Activated CD8-positive, alpha-beta memory T cell treated with anti-CD3 and anti-CD28 coated beads, Interleukin-2, amount 50 U/mL, for 1 hour (primary cell): ENCODE measurements at regions not wholly inside any gene's neighbourhood (a gene's known extent, or its start where the extent isn't known, plus 50 kb on each side); places are given as distances from the start of the nearest gene placed in this dataset.

ENCODE experiments used
- DNase-seq: peaks from one replicate; pipeline ENCODE4 v3.0.0-alpha.2; 2020; ENCODE audit errors: extremely low read depth

DNA sequence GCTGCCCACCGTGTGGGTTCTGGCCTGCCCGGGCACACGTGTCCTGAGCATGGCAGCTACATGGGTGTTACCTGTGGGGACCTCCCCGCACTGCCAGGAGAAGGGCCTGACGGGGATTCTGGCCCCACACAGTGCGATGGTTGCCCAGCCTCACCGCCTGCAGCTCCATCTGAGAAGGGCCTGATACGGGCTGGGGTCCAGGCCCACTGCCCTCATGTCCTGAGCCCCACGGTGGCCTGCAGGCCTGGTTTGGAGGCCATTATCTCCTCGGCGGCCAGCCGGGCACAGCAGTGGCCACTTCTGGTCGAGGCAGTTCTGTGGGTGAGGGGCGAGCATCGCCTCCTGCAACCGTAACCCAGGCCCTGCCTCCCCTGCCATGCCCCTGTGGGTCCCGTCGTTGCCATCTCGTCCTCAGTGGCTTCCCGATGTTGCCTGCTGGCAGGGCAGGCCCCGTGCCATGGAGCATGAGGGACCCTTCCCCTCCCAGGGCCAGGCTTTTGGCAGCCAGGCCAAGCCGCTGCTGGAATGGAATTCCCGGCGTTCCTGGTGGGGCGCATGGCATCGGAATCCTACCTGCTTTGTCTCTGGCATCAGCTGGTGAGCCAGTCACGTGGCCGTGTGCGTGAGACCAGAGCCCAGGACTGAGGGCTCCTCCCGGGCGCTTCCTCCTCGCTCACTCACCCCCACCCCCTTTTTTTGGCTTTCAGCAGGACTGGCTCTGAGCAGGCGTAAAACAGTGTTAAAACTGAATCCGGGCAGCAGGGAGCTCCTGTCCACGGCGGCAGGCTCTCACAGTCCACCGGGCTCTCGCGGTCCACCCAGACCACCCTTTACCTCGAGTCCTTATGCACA lies 71.9 kb upstream of the PPARA start:
- no peak for DNase-seq

DNA sequence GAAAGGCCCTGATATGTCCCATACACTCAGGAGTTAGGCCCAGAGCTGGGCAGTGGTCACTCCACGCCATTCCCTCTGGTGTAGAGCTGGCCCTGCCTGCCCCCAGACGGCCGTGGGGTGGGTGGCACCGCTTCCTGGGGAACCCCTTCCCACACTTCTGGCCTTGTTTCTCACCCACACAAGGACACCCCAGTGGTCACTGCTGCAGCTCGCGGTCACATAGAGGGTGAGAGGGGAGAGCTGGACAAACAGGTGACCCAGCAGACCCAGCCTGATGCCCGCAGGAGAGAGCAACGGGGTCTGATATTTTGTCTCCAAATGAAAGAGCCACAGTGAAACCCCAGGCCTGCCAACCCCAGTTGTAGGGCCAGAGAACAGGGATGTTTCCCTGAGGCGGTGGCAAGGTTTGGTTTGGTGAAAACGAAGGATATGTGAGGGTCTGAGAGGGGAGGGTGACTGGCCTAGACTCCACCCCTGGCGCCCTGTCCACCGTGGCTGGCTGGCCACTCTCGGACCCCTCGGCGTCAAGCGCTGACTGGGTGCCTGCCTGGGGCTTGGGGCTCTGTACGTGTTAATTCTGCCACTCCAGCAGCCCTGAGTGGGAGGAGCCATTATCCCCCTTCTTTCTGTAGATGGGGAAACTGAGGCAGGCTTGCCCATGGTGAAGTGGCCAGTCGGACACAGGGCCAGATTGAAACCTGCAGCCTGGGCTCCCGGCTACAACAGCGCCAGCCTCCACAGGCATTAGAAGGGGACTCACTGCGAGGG lies 71.0 kb upstream of the PPARA start:
- no peak for DNase-seq

DNA sequence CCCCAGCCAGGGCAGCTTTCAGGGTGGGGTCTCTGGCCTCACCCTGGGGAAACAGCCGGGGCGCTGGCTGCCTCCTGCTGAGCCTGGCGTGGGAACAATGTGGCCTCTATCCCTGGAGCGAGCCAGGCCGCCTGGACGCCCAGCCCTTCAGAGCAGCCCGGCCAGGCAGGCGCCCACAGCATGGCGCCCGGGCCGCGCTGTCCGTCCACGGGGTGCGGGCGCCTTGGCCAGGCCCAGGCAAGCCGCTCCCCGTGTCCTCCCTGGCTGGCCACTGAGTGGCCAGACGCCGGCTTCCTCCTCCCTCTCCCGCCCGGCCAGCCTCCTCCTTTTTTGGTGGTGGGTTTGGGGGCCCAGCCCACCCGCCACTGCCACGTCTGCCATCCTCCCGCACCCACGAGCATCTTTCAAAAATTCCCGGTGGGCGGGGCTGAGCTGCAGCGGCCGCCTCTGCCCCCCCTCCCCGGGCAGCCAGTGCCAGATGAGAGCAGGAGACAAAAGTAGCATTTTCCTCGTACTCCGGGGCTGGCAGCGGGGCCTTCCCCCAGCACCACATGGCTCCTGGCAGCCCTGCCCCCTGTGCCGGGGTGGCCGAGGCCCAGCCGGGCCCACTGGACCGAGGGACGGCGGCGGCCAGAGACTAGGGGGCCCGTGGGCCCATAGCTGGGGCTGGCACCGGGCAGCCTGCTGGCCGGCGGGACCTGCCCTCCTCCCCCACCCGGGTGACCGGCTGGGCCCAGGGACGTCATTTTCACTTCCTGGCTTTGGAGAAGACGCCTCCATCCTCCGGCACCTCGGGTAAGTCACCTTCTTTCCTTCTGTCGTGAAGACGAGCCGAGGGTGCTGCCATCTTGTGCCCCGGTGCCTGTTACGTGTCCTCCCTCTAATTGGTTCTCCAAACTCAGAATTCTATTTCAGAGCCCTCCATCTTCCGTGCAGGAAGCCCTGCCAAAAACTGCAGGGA lies 70.2 kb upstream of the PPARA start:
- no peak for DNase-seq

DNA sequence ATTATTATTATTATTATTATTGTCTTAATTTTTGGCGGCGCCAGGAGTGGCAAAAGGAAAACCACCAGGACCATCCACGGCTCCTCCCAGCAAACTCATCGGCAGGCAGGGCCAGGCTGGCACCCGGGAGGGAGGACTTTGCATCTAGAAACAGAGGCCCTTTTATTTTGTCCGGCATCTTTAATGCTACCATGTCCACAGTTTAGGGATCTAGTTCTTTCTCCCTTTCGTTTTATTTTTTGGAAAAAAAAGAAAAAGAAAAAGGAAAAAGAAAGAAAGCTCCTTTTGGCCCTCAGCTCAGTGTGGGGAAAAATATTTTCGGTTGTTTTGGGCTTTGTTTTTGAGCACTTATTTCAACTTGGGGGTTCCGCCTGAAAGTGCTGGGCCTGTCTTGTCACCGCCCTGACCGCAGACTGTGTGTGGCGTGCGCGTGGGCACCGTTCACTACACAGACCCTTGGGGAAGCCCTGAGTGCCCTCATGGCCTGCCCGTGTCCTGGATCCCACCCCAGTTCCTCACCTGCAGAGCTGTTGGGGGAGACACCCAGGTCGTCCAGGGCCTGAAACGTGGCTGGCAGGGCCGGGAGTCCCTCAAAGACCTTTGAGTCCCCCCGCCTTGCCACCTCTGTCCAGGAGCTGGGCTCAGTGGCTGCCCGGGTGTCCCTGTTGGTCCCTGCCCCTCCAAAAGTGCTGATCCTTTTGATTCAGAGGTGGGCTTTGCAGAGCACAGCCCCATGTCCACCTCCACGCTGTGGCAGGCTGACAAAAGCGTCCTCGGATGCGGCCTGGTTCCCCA lies 69.1 kb upstream of the PPARA start:
- no peak for DNase-seq

DNA sequence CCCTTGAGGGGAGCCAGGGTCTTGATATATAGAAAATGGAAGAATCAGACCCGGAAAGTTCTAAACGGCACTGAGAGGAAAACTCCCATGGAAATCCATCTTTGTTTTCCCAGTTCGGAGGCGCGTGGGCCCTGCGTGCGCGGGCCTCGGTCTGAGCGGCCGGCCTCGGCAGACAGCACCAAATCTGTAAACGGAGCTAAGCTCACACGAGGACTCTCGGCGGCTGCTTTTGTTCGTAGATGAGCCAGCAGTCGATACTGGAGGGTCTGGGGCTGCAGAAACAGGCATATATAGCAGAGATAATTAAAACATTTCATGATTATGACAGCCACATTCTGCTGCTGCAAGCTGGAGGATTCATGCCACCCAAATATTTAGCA lies 68.5 kb upstream of the PPARA start:
- no peak for DNase-seq

DNA sequence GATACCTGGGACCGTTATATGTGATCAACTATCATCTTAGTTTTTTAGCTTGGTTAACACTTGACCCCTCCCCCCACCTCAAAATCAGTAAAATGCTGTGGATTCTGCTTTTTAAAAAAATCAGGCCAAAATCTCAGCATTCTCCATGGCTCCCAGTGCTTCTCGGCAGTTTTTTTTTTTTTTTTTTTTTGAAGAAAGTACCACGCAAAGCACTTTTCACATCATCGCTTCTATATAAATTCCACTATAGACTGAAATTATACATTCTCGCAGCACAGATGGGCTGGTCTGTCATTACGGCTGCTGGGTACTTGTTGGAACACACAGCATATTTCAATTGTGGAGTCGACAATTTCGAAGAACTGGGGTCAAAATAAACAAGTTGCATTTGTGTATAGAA lies 67.7 kb upstream of the PPARA start:
- no peak for DNase-seq

DNA sequence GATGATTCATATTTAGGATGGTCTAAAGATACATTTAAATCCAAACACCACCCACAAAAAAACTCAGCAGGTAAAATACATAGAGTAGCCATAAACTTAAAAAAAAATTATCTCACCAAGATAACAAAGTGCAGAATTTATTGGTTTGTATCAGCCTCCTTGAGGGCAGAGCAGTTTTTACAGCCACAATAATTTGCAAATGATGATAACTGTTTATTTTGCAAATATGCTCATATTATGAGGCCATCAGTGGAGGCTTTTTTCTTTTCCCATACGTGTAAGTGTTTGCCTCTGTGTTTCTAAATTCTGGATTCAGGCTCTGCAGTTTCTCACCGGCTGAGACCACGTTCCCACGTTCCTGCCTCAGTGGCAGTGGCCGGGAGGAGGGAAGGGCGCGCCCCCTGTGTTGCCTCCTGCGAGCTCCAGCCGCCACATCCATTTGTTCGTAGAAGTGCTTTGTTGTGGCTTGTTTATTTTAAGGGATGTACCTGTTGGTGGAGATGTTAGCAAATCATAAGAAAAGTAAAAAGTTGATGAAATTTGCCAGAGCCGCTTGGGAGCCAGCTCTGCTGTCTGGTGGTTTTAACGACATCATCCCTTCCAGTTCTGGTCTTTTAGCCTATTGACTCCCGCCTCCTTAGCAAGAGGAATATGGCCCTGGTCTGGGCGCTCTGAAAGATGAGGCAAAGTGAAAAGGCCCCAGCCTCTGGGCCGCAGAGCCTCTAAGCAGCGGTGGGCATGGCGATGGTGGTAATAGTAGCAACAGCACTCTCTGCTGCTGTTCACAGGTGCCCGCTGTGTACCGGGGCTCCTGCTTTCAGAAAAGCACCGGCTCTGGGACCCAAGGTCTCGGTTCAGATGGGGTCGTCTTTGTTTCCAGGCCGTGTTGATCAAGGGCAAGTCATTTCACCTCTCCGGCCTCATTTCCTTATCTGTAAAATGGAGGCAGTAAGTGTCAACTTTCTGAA lies 66.7 kb upstream of the PPARA start:
- no peak for DNase-seq

DNA sequence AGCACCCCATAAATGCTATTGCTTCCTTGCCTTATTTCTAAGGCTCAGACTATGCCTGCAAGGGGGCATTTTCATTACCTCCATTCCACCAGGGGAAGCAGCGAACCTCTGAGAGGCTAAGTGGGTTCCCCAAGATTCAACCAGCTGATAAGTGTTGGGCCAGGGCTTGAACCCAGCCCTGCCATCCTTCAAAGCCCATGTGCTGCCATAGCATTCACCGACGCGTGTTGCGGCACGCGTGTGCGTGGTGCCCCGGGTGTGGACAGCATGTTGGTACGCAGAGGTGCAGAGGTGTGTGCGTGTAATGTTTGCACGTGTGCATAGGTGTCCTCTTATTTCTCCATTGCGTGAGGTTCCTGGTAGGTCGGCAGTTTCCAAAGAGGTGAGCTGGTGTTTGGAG lies 66.0 kb upstream of the PPARA start:
- DNase-seq: no peak

DNA sequence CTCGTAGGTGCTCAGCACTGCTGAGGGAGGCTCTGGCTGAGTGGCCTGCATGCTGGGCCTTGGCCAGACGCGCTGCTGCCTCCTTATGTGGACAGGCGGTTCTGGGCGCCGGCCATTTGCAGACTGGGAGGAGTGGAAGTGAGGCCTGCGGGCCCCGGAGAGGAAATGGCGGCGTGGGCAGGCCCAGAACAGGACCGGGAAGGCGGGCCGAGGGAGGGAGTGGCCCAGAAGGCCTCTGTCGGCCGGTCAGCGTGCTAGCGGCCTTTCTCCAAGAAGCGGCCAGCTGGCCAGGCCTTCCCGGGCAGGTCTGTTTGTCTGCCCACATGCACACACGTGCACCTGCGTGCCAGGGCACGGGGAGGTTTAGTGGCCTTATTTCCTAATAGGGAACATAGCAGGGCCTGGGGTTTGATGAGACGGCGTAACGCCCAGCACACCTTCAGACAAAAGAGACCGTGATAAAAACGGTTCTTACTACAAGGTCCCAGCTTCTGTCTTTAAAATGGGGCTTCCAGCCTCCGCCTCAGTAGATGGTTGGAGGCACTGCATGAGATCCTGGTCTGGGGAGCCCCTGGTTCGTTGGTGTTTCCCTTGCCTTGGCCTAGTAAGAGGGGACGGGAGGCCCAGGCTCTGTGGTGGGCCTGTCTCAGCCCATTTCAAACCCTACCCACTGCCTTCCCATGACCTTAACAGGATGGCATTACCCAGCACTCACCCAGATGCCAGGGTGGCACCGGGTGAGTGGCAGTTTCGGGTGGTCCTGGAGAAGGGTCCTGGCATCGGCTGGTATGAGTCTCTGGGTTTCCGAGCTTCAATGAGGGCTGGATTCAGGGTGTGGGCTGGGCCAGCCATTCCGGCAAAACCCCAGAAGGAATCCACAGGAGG lies 65.1 kb upstream of the PPARA start:
- DNase-seq: no peak

DNA sequence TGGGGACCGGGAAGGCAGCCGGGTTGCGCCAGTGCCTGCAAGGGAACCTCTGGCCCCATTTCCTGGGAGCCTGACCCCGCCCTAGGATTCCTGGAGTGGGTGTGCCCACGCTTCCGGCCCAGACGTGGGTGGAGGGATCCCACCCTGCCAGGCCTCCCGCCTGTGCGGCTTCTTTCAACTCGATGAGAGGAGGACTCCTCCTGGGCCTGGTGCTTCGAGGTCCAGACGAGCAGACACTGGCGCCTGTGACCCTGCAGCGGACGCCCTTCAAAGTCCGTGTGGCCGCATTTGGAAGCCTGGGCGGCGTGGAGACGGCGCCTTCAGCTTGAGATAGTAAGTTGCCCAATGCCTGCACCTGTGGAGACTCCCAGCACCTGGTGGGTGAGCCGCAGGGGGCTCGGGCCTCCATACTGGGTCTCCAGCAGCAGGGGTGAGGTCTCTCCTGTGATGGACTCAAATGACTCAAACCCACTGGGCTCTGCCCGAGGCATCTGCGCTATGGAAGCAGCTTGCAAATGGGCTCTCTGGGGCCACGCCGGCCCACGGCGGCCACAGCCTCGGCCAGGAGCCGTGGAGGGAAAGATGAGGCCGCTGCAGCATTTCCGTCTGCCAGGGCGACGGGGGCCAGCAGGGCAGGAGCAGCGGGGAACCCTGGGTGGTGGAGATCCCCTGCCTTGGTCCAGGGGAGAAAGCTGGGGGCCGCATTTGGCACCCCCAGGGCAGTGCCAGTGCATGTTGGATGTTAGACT lies 64.3 kb upstream of the PPARA start:
- DNase-seq: no peak

DNA sequence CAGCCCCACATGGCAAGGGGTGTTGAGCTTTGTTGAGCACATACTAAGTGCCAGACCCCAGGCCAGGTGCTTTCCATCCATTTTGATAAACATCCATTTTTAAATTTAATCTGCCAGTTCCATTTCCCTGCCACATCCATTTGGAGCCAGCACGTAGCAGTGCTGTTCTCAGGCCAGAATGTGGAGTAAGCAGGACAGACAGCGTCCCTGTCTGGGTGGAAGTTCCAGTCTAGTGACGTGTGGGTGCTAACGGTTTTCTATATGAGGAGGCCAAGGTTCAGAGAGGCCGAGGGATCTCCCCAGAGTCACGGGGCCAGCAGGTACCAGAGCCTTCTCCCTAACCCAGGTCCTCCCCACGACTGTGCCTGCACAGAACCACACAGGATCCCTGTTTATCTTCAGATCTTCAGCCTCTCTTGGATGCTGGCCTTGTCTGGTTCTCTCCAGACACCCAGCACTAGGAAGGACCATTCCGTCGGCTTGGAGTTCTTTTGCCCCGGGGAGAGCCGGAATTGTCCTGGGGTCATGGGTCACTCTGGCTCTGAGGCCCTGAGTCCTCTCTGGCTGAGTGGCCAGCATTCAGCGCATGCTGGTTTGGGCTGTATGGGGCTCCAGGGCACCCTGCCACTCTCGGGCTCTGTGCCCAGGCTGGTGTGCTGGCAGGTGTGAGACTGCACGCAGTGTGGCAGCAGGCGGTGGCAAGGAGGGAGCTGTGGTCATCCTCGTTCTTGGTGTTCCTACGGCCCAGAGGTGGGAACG lies 63.6 kb upstream of the PPARA start:
- no peak for DNase-seq

DNA sequence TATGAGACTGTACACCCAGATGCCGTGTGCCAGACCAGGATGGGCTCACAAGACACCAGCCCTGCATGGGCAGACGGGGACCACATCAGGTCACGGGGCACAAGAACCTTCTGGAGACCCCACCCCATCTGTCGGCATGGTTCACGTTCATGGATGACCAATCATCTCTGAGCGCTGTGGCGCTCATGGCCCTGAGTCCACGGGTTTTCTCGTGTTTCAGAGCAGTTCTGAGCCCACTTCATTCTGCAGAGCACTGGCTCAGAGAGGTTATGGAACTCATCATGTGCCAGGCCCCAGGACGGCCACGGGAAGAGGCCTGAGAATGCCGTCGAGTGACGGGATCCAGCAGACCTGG lies 63.0 kb upstream of the PPARA start:
- DNase-seq: no peak

DNA sequence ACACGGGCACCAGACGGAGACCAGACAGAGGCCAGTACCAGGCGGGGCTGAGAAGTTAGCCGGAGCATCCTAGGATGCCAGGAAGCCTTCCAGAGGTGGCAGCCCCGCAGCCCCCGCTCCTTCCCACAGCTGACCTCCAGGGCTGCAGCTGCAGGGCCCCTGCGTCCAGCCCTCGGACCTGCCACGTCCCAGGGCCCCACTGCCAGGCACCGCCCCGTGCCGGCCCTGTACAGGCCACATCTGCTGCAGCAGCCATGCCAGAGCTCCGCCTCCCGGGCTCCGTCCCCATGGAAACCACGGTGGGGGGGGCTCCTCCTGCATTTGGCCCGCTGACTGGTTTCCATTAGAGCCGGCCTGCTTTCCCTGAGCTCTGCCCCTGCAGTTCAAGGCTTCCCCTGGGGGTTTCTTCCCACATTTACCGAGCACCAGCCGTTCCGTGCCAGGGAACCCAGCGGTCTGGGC lies 62.5 kb upstream of the PPARA start:
- DNase-seq: no peak

DNA sequence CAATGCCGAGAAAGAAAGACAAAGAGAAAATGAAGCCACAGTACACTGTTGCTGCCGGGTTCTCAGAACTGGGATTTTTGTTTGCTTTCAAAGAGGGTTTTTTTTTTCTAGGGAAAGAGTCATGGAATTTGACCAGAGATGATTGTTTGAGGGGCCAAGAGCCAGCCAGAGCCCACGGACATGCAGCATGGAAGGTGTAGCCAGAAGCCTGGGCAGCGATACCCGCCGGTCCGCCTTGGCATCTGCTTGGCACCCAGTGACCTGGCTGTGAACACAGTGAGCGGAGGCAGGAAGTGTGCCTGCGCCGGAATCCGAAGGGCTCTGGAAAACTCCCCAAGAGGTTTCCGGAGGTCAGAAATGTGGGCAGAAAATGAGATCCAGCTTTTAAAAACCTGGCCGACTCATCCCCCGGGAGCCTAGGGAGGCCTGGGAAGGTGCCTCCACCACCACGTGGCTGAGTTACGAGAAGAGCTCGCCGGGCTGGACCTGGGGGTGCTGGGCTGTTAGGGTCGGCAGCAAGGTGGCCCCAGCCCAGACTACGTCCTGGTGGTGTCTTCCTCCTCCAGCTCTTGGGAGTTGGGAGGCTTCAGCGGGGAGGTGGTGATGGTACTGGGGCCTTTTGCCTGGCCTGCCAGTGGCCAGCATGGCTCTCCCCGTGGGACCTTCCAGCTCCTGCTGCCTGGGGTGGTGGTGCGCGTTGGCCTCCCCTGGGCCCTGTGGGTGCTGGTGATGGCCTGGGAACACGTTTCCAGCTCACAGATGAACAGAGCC lies 61.6 kb upstream of the PPARA start:
- no peak for DNase-seq

DNA sequence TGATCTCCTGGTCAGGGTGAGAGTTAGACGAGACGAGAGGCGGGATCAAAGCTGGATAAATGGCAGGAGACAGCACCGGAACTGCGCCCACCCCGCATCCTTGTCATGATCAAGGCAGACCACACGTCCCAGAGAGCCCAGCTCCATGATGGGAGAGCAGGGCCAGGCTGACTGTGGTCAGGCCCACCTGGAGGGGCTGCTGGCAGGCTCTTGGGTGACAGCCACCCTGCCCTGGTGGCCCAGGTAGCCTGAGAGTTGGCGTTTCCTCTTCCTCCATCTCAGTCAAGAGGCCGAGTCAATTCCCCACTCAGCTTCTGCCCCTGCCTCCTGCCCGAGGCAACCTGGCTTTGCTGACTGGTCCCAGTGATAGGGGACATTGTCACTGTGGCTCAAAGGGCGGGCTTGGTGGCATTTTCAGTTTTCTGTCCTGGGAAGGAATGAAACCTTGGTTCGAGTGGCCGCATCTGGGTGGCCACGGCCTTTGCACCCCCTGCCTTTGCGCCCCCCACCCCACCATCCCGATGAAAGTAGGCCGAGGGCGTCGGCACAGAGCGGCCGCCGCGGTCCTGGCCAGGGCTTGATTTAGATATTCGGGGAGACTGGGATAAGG lies 60.8 kb upstream of the PPARA start:
- DNase-seq: no peak

DNA sequence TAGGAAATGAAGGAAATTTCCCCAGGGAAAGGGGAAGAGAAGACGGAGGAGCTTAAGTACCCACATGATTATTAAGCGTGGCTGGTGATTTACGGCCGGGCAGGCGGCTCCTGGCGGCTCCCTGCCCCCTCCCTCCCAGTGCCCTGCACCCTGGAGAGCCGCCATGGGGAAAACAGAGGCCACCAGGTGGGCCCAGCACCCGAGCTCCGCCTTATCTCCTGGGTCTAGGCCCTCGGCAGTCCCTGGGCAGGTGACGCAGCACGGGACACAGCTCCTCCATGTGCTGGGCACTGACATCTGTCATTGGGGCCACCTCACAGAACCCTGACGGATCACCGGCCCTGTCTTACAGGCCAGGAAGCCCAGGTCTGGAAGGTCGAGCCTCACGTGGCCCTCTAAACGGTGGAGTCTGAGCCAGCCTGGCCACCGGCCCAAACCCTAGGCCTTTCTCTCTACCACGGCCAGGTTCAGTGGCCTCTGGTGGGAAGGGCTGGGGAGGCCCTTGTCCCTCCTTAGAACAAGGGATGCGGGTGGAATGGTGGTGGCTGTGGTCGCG lies 60.2 kb upstream of the PPARA start:
- DNase-seq: no peak
